GM12892 (cell line): ENCODE measurements at regions not wholly inside any gene's neighbourhood (a gene's known extent, or its start where the extent isn't known, plus 50 kb on each side); places are given as distances from the start of the nearest gene placed in this dataset.

Experiments
- POLR2A ChIP-seq: IDR thresholded peaks from 2 replicates; pipeline ENCODE4 v1.6.1; 2011; ENCODE audit warnings: low read depth, low read length, control low read depth
- POLR2AphosphoS5 ChIP-seq: IDR thresholded peaks from 2 replicates; pipeline ENCODE4 v1.6.1; 2011; ENCODE audit warnings: low read depth, low read length, control low read depth
- TAF1 ChIP-seq: IDR thresholded peaks from 2 replicates; pipeline ENCODE4 v1.6.1; 2011; ENCODE audit warnings: low read depth, mild to moderate bottlenecking, control low read depth, low read length, borderline replicate concordance

DNA sequence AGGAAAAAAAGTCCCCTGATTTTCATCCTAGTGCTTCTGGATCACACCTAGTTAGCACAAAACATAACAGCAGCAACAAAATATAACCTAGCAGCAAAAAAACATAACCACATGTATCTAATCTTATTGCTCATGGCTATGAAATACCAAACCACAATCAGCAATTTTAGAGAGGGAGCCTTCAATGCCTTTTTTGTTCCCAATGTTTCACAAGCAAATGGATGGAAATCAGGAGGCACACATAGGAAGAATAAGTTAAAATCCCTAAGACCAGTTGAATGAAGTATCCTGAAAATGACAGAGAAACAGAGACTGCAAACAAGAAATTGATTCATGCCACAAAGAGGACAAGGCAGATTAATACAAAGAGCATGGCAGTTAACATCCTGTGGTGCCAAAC lies 361.6 kb downstream of the GPM6A start:
- no peak for TF ChIP-seq POLR2A
- TF ChIP-seq POLR2AphosphoS5 = no peak
- no peak for TF ChIP-seq TAF1
